GM20000 (cell line): ENCODE measurements at regions not wholly inside any gene's neighbourhood (a gene's known extent, or its start where the extent isn't known, plus 50 kb on each side); places are given as distances from the start of the nearest gene placed in this dataset.

Source experiments
- DNase-seq: peaks from one replicate; pipeline ENCODE4 v3.0.0; 2012; ENCODE audit warnings: low spot score
- TF ChIP-seq, protein P1 (sequence below): IDR thresholded peaks from 2 replicates; pipeline ENCODE4 v1.5.1; 2012; ENCODE audit warnings: mild to moderate bottlenecking, control low read depth; ENCODE audit errors: extremely low read depth, missing control alignments

DNA sequence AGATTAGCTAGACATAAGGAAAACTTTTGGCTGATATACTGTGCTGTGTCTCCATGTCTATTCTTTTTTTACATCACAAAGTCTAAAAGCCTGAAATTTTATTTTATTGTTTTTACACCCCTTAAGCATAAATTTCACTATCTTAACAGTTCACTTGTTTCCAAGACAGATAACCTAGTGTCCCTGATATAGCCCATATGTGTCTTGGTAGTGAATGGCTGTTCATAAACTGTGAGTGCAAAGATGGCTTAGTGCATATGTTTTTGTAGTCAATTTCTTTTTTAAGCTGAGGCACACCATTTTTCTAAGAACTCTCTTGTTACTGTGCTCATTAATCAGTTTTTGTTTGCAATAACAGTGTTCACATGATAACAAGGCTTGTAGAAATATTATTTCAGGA, 381.1 kb downstream of the OXSM start:
- TF ChIP-seq, protein P1, sequence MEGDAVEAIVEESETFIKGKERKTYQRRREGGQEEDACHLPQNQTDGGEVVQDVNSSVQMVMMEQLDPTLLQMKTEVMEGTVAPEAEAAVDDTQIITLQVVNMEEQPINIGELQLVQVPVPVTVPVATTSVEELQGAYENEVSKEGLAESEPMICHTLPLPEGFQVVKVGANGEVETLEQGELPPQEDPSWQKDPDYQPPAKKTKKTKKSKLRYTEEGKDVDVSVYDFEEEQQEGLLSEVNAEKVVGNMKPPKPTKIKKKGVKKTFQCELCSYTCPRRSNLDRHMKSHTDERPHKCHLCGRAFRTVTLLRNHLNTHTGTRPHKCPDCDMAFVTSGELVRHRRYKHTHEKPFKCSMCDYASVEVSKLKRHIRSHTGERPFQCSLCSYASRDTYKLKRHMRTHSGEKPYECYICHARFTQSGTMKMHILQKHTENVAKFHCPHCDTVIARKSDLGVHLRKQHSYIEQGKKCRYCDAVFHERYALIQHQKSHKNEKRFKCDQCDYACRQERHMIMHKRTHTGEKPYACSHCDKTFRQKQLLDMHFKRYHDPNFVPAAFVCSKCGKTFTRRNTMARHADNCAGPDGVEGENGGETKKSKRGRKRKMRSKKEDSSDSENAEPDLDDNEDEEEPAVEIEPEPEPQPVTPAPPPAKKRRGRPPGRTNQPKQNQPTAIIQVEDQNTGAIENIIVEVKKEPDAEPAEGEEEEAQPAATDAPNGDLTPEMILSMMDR, result no peak
- DNase-seq, result no peak

GRCh38 chr3:26191556-26191955, 401.7 kb downstream of the OXSM start:
- DNase-seq, result no peak
- TF ChIP-seq, protein P1, result no peak

- DNase-seq, result no peak
- TF ChIP-seq, protein P1, result no peak
Observed at GRCh38 chr3:26193558-26193957, 403.7 kb downstream of the OXSM start.

- no peak for DNase-seq
- TF ChIP-seq, protein P1, result no peak
Observed at GRCh38 chr3:26196781-26197180, 406.9 kb downstream of the OXSM start.

GRCh38 chr3:26198609-26199008, 408.7 kb downstream of the OXSM start:
- no peak for DNase-seq
- TF ChIP-seq, protein P1, result no peak

- TF ChIP-seq, protein P1, result no peak
- DNase-seq, result no peak
Observed at GRCh38 chr3:26202169-26202568, 412.3 kb downstream of the OXSM start.

DNA sequence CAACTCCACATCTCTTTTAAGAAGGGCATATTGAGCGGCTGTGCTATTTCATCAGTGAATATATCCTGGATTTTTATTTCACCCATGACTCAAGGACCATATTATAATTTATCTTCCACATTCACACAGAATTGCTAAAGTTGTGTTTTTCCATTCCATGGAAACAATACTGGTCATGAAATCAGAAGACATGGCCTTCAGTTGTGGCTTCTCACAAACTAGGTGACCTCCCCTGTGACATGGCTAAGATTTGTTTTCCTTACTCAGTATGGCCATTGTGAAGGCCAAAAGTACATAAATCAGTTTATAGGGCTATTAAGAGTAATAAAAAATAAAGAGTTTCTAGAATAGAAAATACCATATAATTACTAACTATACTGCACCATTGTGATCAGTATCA, 415.6 kb downstream of the OXSM start:
- TF ChIP-seq, protein P1, result no peak

More for the DNA sequence above, 415.6 kb downstream of the OXSM start:
- DNase-seq, result no peak
